HEK293T (cell line): ENCODE measurements at regions not wholly inside any gene's neighbourhood (a gene's known extent, or its start where the extent isn't known, plus 50 kb on each side); places are given as distances from the start of the nearest gene placed in this dataset.

ENCODE experiments used
- ARNT ChIP-seq: fragments of 450-650 bp; IDR thresholded peaks from 2 replicates; pipeline ENCODE4 v1.6.1; 2017; ENCODE audit warnings: mild to moderate bottlenecking
- BHLHE40 ChIP-seq: fragments of 450-650 bp; IDR thresholded peaks from 2 replicates; pipeline ENCODE4 v1.6.1; 2016; ENCODE audit warnings: mild to moderate bottlenecking, moderate library complexity, borderline replicate concordance
- ELF4 ChIP-seq: fragments of 450-650 bp; IDR thresholded peaks from 2 replicates; pipeline ENCODE4 v1.6.1; 2017; ENCODE audit warnings: antibody characterized with exemption
- FOXA1 ChIP-seq: fragments of 450-650 bp; IDR thresholded peaks from 2 replicates; pipeline ENCODE4 v1.6.1; 2016; ENCODE audit warnings: mild to moderate bottlenecking
- FOXK2 ChIP-seq: fragments of 450-650 bp; IDR thresholded peaks from 2 replicates; pipeline ENCODE4 v1.6.1; 2016; ENCODE audit warnings: mild to moderate bottlenecking
- FOXM1 ChIP-seq: fragments of 450-650 bp; IDR thresholded peaks from 2 replicates; pipeline ENCODE4 v1.6.1; 2017; ENCODE audit warnings: mild to moderate bottlenecking, borderline replicate concordance
- HDGF ChIP-seq: fragments of 450-650 bp; IDR thresholded peaks from 2 replicates; pipeline ENCODE4 v1.6.1; 2017; ENCODE audit warnings: antibody characterized with exemption, borderline replicate concordance
- L3MBTL2 ChIP-seq: fragments of 450-650 bp; conservative IDR thresholded peaks from 2 replicates; pipeline ENCODE4 v1.6.1; 2016; ENCODE audit warnings: mild to moderate bottlenecking
- SP1 ChIP-seq: fragments of 450-650 bp; IDR thresholded peaks from 2 replicates; pipeline ENCODE4 v1.6.1; 2017
- TARDBP ChIP-seq: fragments of 450-650 bp; IDR thresholded peaks from 2 replicates; pipeline ENCODE4 v1.6.1; 2016
- ZNF384 ChIP-seq: fragments of 450-650 bp; IDR thresholded peaks from 2 replicates; pipeline ENCODE4 v1.6.1; 2016
- TF ChIP-seq, protein P1 (sequence below): fragments of 450-650 bp; IDR thresholded peaks from 2 replicates; pipeline ENCODE4 v1.6.1; 2016

DNA sequence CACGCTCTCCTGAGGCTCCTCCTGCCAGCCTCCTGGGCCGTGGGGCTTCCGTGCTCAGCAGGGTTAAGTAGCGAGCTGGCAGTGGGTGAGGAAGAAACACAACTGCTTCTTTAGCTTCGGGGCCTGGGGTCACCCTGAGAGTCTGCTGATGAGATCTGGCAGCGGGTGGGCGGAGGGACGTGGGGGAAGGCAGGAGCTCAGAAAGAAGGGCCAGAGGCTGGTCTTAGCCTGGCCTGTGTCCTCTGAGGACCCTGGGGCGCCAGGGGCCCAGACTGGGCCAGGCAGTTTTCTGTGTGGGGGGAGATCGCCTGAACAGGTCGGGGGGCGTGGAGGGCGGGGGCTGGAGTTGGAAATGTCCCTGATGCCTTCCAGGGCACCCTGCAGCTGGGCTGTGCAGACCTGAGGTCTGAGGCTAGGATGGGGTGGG lies 97.8 kb upstream of the GSE1 start:
- TF ChIP-seq BHLHE40, result no peak
- no peak for TF ChIP-seq FOXA1
- TF ChIP-seq, protein P1, sequence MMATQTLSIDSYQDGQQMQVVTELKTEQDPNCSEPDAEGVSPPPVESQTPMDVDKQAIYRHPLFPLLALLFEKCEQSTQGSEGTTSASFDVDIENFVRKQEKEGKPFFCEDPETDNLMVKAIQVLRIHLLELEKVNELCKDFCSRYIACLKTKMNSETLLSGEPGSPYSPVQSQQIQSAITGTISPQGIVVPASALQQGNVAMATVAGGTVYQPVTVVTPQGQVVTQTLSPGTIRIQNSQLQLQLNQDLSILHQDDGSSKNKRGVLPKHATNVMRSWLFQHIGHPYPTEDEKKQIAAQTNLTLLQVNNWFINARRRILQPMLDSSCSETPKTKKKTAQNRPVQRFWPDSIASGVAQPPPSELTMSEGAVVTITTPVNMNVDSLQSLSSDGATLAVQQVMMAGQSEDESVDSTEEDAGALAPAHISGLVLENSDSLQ, result no peak
- TF ChIP-seq FOXM1, result no peak
- no peak for TF ChIP-seq TARDBP
- no peak for TF ChIP-seq L3MBTL2
- no peak for TF ChIP-seq SP1
- no peak for TF ChIP-seq ZNF384
- TF ChIP-seq FOXK2, result no peak
- TF ChIP-seq HDGF, result no peak
- no peak for TF ChIP-seq ELF4
- TF ChIP-seq ARNT, result no peak
